Esophagus squamous epithelium (tissue), 5 donors: ENCODE measurements at regions not wholly inside any gene's neighbourhood (a gene's known extent, or its start where the extent isn't known, plus 50 kb on each side); places are given as distances from the start of the nearest gene placed in this dataset.

Experiments
- DNase-seq: peaks from one replicate; lab custom pipeline; 2025; lab: John Stamatoyannopoulos, UW
- H3K27ac ChIP-seq, 4 donors: fragments of 200-600 bp; sonication (generic); one replicate each; pipeline ENCODE4 v1.5.1; 2016 to 2019; ENCODE audit warnings: mild to moderate bottlenecking in 1 of 4
- H3K27me3 ChIP-seq, 4 donors: fragments of 200-600 bp; sonication (generic); 1 replicate in 3 of 4; 2 replicates in 1 of 4; pipeline versions ENCODE4 v1.5.1 to v1.6.0; 2017 to 2021; ENCODE audit warnings: antibody characterized with exemption in 1 of 4
- H3K36me3 ChIP-seq, 3 donors: fragments of 200-600 bp; sonication (generic); one replicate each; pipeline ENCODE4 v1.5.1; 2016 to 2019
- H3K4me1 ChIP-seq, 3 donors: fragments of 200-600 bp; sonication (generic); one replicate each; pipeline ENCODE4 v1.5.1; 2017 to 2019
- H3K4me3 ChIP-seq, 4 donors: fragments of 200-600 bp; sonication (generic); 1 replicate in 3 of 4; 2 replicates in 1 of 4; pipeline ENCODE4 v1.5.1; 2016 to 2019; ENCODE audit warnings: mild to moderate bottlenecking in 2 of 4, moderate library complexity in 1 of 4
- H3K9me3 ChIP-seq, 3 donors: fragments of 200-600 bp; sonication (generic); one replicate each; pipeline ENCODE4 v1.5.1; 2016 to 2019
- CTCF ChIP-seq, 6 experiments: fragments of 450-650 bp in 4 of 6; fragments of 200-600 bp in 2 of 6; sonication (generic) in 2 of 6; IDR thresholded peaks; one replicate each; pipeline ENCODE4 v1.5.1; 2016 to 2019; ENCODE audit warnings: antibody characterized with exemption in 6 of 6, mild to moderate bottlenecking in 4 of 6, moderate library complexity in 4 of 6
- POLR2A ChIP-seq, 4 donors: fragments of 450-650 bp; IDR thresholded peaks; one replicate each; pipeline ENCODE4 v1.6.1; 2017; ENCODE audit warnings: antibody characterized with exemption in 4 of 4, mild to moderate bottlenecking in 4 of 4, moderate library complexity in 3 of 4
- WGBS, 2 donors: methylation state at CpG; one replicate each; pipeline ENCODE4 v1.1.5; 2018; 5-methylcytosine and 5-hydroxymethylcytosine counted together
- intact Hi-C: fragments of 100-400 bp; cut with DNase I; formaldehyde crosslinking; loops from one replicate; pipeline ENCODE4 v1.15.0; 2022
- donor health status: DM: yes; HTN: yes; CAD: no.

- Histone ChIP-seq H3K36me3 (no peaks in the 10 kb centered on the region), H3K9me3 (no peaks in the 10 kb centered on the region), H3K4me1 (no peaks in the 10 kb centered on the region), H3K27me3 (no peaks in the 10 kb centered on the region), H3K4me3 (no peak overlapping the region), H3K27ac (no peak overlapping the region)
- TF ChIP-seq CTCF (IDR thresholded peaks at IDR 0.05) (no peak), POLR2A (IDR thresholded peaks at IDR 0.05) (no peak)
- intact Hi-C loops = no loop called here
- WGBS, 2 donors = 68 to 82% methylated on average over 3 to 5 of the region's 10 CpGs
- no peak for DNase-seq
Observed at GRCh38 chr11:37967635-37968034, 1369.6 kb upstream of the RAG2 start.

GRCh38 chr11:37963440-37963839 lies 1365.4 kb upstream of the RAG2 start:
- no peaks in the 10 kb centered on the region for H3K36me3 ChIP-seq
- no peaks in the 10 kb centered on the region for H3K4me1 ChIP-seq
- H3K27ac ChIP-seq = no peak overlapping the region
- H3K9me3 ChIP-seq = peaks cover 0 to 8% (median 0%) of the 10 kb centered on the region in 3 donors
- intact Hi-C loops = no loop called here
- WGBS, 2 donors = 40 to 49% methylated on average over 2 of the region's 2 CpGs
- no peak for DNase-seq
- no peak overlapping the region for H3K4me3 ChIP-seq
- no peak for TF ChIP-seq CTCF (IDR thresholded peaks at IDR 0.05)
- TF ChIP-seq POLR2A (IDR thresholded peaks at IDR 0.05) = no peak
- H3K27me3 ChIP-seq = no peaks in the 10 kb centered on the region

GRCh38 chr11:37957717-37958116 lies 1359.7 kb upstream of the RAG2 start:
- Histone ChIP-seq H3K27ac (no peak overlapping the region), H3K4me3 (no peak overlapping the region), H3K9me3 (peaks cover 0 to 11% (median 0%) of the 10 kb centered on the region in 3 donors), H3K4me1 (no peaks in the 10 kb centered on the region), H3K27me3 (no peaks in the 10 kb centered on the region), H3K36me3 (no peaks in the 10 kb centered on the region)
- no peak for DNase-seq
- 36 to 40% methylated on average over 1 of the region's 1 CpG for WGBS, 2 donors
- intact Hi-C loops = no loop called here
- no peak for TF ChIP-seq POLR2A (IDR thresholded peaks at IDR 0.05)
- no peak for TF ChIP-seq CTCF (IDR thresholded peaks at IDR 0.05)

- Histone ChIP-seq H3K27ac (no peak overlapping the region), H3K4me1 (no peaks in the 10 kb centered on the region), H3K4me3 (no peak overlapping the region), H3K36me3 (no peaks in the 10 kb centered on the region), H3K9me3 (no peaks in the 10 kb centered on the region), H3K27me3 (no peaks in the 10 kb centered on the region)
- intact Hi-C loops = no loop called here
- TF ChIP-seq POLR2A (IDR thresholded peaks at IDR 0.05) = no peak
- TF ChIP-seq CTCF (IDR thresholded peaks at IDR 0.05) = no peak
- WGBS, 2 donors = 12 to 22% methylated on average over 2 of the region's 2 CpGs
- no peak for DNase-seq
Observed at GRCh38 chr11:37951996-37952395, 1354.0 kb upstream of the RAG2 start.

- intact Hi-C loops = no loop called here
- Histone ChIP-seq H3K36me3 (no peaks in the 10 kb centered on the region), H3K4me3 (no peak overlapping the region), H3K27ac (no peak overlapping the region), H3K27me3 (no peaks in the 10 kb centered on the region), H3K4me1 (no peaks in the 10 kb centered on the region), H3K9me3 (peaks cover 0 to 16% (median 0%) of the 10 kb centered on the region in 3 donors)
- no peak for DNase-seq
- 59 to 61% methylated on average over 3 of the region's 3 CpGs for WGBS, 2 donors
- TF ChIP-seq CTCF (IDR thresholded peaks at IDR 0.05) (no peak), POLR2A (IDR thresholded peaks at IDR 0.05) (no peak)
Observed at GRCh38 chr11:37948258-37948657, 1350.2 kb upstream of the RAG2 start.
